ENCODE measurements at regions not wholly inside any gene's neighbourhood (a gene's known extent, or its start where the extent isn't known, plus 50 kb on each side); places are given as distances from the start of the nearest gene placed in this dataset.
"Not testable (repeated sequence)": the region's sequence is repeated elsewhere in the genome, so short reads cannot be mapped to it uniquely, and the experiment has no call there.

DNA sequence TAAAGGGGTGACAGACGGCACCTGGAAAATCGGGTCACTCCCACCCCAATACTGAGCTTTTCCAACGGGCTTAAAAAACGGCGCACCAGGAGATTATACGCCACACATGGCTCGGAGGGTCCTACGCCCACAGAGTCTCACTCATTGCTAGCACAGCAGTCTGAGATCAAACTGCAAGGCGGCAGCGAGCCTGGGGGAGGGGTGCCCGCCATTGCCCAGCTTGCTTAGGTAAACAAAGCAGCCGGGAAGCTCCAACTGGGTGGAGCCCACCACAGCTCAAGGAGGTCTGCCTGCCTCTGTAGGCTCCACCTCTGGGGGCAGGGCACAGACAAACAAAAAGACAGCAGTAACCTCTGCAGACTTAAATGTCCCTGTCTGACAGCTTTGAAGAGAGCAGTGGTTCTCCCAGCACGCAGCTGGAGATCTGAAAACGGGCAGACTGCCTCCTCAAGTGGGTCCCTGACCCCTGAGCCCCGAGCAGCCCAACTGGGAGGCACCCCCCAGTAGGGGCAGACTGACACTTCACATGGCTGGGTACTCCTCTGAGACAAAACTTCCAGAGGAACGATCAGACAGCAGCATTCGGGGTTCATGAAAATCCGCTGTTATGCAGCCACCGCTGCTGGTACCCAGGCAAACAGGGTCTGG, 162.8 kb upstream of the GJE1 start:
- not testable (repeated sequence) for DNase-seq

DNA sequence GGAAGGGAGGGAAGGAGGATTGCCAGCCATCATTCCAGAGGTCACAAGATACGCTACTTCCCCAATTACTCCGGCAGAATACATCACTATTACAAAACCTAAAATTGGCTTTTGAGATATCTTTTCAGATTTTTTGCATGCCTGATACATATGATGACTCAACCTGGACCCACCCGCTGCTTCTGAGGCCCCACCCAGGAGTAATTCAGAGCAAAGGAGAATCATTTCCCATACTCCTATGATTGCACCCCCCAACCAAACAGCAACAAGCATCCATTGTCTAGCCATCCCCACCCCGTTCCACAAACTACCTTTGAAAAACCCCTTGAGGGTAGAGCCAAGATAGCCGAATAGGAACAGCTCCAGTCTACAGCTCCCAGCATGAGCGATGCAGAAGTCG, 163.5 kb upstream of the GJE1 start:
- no peak for DNase-seq

DNA sequence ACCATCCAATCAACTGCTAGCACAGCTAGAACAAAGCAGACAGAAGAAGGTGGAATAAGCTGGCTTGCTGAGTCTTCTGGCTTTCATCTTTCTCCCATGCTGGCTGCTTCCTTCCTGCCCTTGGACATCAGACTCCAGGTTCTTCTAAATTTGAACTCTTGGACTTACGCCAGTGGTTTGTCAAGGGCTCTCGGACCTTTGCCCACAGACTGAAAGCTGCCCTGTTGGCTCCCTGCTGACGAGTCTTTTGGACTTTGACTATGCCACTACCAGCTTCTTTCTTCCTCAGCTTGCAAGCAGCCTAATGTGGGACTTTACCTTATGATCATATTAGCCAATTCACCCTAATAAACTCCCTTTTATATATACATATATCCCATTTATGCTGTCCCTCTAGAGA, 164.1 kb upstream of the GJE1 start:
- no peak for DNase-seq

DNA sequence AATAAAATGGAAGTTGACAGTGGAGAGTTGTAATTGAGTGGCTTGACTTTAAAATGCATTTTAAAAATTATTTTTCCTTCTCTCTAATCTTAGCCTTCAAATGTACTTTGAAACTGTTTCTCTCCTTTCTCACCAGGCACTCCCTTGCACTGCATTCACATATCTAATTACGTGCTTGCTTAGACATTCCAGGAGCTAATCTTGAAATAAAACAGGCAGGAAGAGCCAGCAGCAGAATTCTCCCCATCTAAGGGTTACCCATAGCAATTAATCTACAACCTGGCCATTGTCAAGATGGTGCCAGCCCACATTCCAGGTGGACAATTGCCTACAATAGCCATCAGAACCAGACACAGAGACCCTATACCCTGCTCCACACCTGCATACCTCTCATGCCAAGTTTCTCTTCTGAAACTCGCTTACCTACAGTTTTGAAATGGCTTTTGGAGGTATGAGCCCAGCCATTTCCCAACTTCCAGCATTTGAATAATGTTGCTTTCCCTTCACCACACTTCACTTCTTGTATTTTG, 167.6 kb upstream of the GJE1 start:
- DNase-seq: no peak

DNA sequence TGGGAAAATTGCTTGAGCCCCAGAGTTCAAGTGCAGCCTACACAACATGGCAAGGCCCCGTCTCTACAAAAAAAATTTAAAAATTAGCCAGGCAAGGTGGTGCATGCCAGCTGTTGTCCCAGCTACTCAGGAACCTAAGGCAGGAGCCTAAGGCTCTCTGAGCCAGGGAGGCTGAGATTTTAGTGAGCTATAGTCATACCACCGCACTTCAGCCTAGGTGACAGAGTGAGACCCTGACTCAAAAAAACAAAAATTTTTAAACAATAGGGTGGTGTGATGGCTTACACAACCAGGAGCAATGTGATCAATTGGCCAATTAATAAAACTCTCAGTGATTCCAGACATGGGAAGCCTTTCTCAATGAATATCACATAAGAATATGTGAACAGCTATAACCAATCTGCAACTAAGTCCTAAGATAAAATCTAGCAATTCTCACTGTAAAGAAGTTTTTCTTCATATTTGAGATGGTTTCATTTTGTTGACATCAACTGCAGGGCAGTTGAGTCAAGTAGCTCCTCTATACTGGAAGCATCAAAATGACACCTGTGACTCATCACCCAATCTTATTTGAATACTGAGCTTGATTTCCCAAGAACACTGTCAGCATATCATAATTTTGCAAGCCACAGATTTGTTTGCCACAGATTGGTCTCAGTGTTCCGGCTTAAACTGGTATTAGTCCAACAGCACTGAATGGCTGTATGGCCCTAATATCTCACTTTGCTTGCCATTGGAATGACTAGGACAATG, 169.0 kb upstream of the GJE1 start:
- no peak for DNase-seq

DNA sequence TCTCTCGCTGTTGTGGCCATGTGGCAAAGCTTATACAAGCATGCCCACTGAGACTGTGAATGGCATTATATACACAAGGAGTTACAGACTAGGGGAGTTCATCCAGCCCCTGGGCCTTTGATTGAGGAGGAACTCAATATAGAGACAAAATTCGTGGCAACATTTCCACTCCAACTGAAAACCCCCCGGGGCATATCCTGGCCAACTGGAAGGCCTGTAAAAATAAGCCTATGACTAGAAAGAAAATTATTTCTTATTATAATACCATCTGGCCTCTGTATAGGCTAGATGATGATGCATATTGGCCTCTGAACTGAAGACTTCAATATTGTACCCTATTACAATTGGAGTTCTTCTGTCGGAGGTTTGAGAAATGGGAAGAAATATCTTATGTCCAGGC, 175.5 kb upstream of the GJE1 start:
- no peak for DNase-seq

DNA sequence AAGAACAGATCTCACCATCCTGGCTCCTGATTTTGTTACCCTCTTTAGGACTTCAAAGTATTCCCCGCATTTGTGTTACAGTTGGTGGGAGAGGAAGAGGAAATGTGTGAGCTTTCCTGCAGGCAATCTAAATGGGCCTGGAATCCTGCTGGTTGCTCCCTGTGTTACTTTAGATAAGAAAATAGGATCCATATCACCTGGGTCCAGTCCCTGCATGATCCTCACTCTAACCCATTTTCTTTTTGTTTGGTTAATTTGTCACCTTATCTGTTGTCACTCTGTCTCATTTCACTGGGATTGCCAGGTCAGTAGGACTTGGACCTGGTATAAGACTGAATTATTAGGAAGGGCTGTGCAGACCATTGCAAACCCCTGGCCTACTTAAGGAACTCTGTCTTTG, 175.9 kb upstream of the GJE1 start:
- no peak for DNase-seq

DNA sequence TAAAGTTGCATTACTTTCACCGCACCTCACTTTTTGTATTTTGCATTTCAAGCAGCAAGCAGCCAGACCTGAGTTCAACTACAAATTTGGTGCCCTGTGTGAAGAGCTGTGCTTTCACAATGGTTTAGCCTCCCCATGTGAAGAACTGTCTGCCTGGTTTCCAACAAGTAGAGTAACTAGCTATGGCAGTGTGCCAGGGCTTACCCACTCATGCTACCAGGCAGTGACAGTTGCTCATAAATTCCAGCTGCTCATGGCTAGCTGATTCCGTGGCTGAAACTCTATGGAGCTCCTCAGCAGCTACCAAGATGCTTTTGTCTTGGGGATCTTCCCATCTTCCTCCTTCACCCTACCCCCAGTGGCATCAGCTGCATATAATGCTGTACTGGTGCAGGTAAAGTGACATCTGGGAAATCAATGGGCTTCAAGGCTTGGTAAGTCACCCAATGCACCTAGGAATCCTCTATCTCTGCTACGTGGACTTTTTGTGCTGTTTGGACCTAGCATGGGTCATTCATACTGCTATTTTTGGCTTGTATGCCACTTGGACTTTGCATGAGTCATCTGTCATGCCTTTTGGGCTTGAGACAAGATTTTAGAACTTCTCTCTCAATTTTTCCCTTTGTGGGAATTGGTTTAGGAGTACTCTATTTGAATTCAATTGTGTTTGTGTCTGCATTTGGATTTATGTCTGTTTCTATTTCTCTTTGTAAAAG, 176.5 kb upstream of the GJE1 start:
- no peak for DNase-seq

DNA sequence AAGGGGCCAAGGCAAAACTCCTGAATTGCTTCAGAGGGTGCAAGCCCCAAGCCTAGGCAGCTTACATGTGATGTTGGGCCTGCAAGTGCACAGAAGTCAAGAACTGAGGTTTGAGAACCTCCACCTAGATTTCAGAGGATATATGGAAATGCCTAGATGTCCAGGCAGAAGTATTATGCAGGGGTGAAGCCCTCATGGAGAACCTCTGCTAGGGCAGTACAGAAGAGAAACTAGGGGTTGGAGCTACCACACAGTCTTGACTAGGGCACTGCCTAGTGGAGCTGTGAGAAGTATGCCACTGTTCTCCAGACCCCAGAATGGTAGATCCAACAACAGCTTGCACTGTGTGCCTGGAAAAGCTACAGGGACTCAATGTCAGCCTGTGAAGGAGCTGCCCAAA, 179.7 kb upstream of the GJE1 start:
- no peak for DNase-seq

DNA sequence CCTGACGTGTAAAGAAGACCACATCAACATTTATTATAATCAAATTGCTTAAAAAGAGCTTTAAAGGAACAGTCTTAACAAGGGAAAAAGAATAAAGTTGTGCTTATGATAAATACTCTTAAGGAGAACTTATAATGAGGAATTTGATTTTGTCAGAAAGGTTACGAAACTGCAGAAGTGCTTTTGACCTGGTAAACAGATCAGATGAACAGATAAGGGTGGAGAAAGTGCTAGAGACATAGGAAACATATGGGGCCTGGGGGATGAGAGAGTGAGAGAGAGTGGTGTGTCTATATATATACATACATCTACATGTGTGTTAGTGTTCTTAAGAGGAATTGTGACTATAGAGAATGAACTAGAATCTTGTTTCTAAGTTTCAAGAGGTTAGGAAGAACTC, 186.2 kb upstream of the GJE1 start:
- DNase-seq: no peak

DNA sequence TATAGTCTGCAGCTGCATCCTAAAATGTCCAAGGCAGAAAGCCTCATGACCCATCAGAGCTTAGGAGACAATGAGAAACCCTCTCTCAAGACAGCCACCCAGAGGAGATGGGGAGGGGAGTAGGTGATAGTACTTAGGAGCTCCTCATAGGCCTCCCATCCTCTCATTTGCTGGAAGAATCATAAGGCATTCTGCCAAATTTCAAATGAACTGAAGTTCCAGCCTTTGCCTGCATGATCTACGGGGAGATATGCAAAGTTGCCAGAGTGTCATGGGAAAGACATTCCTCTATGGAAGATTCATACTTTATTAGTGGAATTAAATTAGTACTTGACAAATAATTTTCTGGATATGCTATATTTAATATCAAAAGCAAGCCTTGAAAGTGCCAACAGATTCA, 194.1 kb upstream of the GJE1 start:
- DNase-seq: no peak

DNA sequence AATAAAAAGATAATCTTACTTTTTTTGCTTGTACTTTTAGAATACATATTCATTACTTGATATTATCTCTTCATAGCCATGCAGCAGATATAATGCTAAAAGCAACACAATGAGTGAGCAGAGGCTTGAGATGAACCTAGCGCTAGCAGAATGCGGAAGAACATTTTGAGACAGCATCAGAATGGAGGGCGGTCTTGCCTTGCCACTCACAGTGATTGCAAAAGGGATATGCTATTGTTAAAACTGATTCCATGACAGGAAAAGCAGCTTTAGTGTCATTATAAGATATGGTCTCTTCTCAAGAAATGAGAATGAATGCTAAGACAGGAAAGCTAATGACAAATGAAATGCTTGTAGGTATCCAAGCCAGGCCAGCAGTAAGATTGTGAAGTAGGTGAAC, 200.0 kb upstream of the GJE1 start:
- no peak for DNase-seq

DNA sequence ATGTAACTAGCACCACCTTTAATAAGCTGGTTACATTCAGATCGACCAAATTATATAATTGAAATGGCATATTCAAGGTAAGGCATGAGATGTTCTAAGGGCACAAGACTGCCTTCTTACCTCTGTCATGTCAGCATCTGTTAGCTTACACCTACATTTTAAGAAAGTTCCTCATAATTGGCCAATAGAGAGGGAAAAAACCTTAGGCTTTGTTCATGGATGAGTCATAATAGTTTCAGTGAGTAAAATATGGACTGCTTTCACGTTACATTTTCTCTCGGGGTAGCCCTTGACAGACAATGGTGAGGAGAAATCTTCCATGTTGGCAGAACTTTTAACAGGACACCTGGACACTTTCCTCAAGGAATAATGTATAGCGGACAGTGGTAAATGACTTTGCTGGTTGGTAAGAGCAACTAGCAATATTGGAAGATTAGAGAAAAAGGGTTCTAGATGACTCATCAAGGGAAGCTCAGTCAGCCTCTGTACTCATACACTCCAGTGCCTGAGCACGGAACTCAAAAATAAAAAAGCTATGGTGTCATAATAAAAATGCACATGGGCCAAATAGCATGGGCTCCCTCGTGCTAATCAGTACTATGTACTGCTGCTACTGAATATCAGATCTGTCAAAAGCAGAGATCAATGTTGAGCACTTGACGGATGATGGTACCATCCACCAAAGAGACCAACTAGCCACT, 206.4 kb upstream of the GJE1 start:
- DNase-seq: not testable (repeated sequence)

DNA sequence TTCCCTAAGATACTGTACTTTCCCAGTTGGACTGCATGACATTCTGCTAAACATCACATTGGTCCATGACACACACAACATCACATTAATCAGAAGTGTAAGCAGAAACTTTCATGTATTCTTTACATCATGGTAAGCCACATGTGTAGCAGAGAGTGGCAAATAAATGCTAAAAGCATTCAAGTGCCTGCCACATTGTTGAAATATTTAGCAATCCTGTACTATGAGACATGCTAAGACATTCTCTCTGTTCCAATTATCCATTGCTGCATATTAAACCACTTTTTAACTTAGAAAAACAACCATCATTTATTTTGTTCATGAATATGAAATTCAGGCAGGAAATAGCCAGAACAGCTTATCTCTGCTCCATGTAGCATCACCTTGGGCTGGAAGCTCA, 207.7 kb upstream of the GJE1 start:
- DNase-seq: no peak

DNA sequence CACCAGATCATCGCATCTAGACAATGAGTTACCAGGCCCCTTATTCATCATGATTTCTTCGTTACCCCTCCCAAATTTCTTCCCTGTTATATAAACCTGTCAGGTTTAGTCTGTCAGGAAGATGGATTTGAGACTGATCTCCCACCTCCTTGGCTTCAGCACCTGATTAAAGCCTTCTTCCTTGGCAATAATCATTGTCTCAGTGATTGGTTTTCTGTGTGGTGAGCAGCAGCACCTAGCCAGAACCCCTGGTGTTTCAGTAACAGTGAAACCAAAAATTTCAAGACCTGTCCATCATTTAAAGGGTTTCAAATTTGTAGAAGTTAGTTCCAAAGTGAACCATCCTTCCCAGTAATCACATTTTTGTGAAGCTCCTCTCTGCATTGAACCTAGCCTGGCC, 209.8 kb upstream of the GJE1 start:
- no peak for DNase-seq

DNA sequence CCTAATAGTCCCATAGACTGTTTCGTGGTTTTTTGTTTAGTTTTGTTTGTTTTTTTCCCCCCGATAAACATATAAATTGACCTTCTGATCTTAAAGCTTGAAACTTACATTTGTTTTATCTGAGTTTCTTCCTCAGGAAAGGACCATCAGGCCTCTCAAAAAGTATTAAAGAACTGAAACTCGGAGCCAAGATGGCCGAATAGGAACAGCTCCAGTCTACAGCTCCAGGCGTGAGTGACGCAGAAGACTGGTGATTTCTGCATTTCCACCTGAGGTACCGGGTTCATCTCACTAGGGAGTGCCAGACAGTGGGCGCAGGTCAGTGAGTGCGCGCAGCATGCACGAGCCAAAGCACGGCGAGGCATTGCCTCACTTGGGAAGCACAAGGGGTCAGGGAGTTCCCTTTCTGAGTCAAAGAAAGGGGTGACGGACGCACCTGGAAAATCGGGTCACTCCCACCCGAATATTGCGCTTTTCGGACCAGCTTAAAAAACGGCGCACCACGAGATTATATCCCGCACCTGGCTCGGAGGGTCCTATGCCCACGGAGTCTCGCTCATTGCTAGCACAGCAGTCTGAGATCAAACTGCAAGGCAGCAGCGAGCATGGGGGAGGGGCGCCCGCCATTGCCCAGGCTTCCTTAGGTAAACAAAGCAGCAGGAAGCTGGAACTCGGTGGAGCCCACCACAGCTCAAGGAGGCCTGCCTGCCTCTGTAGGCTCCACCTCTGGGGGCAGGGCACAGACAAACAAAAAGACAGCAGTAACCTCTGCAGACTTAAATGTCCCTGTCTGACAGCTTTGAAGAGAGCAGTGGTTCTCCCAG, 215.8 kb upstream of the GJE1 start:
- not testable (repeated sequence) for DNase-seq

DNA sequence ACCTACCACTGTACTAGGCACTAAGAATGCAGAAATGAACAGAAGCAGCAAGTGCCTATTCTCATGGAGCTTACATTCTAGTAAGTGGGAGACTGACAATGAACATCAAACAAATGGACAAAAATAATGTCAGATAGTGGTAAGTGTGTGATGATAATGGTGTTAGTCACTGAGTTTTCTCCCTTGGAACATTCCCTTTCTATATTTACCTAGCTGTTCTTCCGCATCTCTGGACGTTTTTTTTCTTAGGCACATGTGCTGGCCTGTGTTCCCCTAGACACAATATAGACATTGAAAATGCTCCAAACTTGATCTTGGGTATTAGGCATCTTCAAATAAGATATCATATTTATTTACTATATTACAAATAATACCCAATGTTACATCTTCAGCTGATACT, 218.1 kb upstream of the GJE1 start:
- DNase-seq: no peak

DNA sequence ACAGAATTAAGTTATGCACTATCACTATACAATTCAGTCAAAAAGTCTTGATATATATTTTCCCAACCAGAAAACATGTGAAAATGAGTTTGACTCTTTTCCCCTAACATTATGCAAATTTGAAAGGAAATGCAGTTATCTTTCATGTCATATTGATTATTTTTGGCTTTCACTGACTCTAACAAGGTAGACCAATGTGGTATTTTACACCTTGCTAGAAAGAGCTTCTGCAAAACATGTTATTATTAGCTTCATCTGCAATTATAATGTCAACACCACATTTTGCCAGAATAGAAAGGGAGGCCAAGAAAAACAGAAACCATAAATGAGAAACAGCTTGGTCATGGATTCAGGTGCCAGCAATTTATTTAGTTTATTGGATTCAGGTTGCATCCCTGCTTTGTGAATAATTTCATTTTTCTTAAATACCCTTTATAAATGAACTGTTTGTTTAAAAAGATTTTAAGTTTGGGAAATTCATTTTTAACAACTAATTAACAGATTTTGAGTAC, 226.1 kb upstream of the GJE1 start:
- no peak for DNase-seq

DNA sequence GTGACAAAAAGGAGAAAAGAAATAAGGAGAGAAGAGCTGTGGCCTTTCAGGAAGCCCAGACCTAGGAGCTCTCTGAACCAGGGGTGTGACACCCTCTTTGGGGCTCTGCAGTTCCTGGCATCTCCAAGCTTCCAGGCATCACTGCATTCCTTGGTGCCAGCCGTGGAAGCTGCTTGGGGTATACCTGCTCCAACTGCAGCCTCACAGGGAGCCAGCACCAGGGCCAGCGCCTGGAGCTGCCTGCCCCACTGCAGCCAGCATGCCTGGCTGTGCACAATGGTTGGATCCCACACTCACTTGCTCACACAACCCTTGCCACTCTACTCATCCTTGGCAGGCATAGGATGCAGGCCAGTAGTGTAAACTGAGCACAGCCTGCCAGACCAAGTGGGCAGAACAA, 242.1 kb upstream of the GJE1 start:
- no peak for DNase-seq

DNA sequence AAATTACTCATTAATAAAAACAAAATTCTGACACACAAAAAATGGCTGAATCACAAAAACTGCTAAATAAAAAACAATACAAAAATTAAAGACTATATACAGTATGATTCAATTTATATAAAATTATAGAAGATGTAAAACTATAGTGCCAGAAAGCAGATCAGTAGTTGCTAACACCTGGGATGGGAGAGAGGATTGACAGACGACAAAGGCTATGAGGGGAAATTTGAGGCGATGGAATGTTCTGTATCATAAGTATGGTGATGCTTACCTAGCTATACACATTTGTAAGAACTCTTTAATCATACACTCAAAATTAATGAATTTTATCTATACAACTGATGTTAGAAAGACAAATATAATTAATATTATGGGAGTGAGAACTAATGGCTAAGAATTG, 247.9 kb upstream of the GJE1 start:
- DNase-seq: no peak

DNA sequence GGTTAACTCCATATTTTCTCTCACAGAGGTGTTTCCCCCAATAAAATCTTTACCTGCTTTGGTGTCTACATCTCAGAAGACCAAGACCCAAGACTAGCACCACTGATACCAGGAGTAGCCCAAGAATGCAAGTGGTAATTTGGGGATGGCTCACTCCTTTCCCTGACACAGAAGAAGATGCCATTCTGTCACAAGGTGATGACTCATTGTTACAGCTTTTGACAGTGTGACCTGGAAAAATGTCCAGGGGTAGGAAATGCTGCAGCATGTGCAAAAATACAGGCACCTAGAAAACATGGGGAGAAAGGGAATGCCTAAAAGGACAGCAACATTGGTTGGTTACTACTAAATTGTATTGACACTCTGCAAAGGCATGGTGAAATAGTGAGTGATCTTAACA, 254.0 kb upstream of the GJE1 start:
- DNase-seq: no peak

DNA sequence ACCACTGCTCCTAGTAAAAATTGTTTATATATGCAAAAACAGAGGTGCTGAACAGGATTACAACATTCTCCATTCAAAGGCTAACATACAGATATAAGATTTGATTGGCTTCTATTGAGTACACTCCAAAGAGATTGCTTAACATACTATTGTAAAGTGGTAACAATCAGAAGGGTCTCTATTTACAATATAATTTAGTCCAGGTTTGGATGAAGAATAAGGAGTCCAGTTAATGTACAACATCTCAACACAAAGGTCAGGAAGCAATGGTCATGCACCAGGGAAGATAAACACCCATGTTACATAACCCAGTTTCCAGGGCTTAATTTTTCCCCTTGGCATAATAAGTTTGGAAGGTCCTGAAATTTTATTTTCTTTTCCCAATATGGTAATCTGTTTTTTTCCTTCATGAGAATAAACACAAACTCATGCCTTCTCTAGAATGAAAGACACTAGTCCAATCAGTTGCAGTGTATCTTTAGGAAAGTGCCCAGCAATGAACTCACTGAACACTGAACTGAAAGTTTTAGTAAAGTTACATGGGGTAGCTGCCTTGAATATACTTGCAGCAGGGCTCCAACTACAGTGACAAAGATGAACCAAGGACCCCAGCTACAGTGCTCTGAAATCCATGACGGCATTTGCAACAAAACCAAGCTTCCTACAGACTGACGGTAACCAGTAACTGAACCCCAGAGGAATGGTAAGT, 255.3 kb upstream of the GJE1 start:
- no peak for DNase-seq
